ENCODE measurements at regions not wholly inside any gene's neighbourhood (a gene's known extent, or its start where the extent isn't known, plus 50 kb on each side); places are given as distances from the start of the nearest gene placed in this dataset.

DNA sequence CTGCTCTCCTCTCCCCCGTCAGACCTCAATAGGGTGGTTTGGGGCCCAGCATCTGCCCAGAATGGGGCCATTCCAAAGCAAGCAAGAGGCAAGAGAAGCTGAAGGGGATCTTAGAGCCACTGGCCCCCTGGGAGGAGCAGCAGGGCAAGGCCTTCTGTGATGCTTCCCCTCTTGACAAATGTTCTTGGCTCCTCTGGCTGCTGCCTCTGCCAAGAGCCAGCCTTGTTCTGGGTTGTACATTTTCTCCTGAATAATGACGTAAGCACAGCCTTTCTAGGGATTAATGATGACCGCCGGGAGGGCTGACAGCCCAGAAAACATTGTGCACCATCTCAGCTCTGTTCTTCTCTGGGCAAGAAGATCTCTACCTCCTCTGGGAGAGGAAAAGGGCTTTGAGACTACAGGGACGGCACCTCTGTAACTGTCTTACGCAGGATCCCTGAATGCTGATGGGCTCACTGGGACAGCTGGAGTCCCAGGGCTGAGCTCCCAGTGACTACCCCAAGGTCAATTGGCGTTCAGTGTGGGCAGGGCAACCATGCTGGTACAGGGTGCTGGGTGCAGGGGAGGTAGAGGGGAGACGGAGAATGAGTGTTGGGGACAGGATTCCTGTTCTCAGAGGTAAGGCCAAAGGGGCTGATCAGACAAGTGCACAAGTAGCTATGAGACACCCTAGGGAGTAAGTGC lies 253.3 kb downstream of the FAM43A start:
- no peaks in the 10 kb centered on the region for H3K4me1 ChIP-seq
- H3K9me3 ChIP-seq, result no peaks in the 10 kb centered on the region
- DNase-seq (ENCODE audit: low spot score in 2 of 2), result no peak
- H3K36me3 ChIP-seq, result no peaks in the 10 kb centered on the region
- H3K27me3 ChIP-seq, result no peaks in the 10 kb centered on the region
- TF ChIP-seq, protein P1, sequence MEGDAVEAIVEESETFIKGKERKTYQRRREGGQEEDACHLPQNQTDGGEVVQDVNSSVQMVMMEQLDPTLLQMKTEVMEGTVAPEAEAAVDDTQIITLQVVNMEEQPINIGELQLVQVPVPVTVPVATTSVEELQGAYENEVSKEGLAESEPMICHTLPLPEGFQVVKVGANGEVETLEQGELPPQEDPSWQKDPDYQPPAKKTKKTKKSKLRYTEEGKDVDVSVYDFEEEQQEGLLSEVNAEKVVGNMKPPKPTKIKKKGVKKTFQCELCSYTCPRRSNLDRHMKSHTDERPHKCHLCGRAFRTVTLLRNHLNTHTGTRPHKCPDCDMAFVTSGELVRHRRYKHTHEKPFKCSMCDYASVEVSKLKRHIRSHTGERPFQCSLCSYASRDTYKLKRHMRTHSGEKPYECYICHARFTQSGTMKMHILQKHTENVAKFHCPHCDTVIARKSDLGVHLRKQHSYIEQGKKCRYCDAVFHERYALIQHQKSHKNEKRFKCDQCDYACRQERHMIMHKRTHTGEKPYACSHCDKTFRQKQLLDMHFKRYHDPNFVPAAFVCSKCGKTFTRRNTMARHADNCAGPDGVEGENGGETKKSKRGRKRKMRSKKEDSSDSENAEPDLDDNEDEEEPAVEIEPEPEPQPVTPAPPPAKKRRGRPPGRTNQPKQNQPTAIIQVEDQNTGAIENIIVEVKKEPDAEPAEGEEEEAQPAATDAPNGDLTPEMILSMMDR (IDR thresholded peaks at IDR 0.05), result no peak
- no peak overlapping the region for H3K27ac ChIP-seq
- no peak overlapping the region for H3K4me3 ChIP-seq
- intact Hi-C loops (cut with DNase I), result no loop called here

DNA sequence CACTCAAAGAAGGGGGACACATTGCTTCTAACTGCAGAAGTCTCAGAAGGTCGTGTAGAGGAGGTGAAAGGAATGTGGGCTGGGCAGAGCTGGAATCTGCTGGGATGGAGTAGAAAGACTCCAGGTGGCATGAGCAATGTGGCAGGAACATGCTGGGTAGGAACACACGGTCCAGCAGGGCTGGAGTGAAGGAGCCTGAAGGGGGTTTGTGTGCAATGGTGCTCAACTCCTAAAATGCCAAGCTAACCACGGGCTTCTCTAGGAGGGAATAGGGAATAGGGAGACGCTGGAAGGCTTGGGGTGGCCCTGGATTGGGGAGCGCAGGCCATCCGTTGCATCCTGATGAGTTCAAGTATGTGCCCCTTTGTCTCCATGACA lies 253.8 kb downstream of the FAM43A start:
- Histone ChIP-seq H3K9me3 (no peaks in the 10 kb centered on the region), H3K4me3 (no peak overlapping the region), H3K4me1 (no peaks in the 10 kb centered on the region), H3K27me3 (no peaks in the 10 kb centered on the region), H3K27ac (no peak overlapping the region), H3K36me3 (no peaks in the 10 kb centered on the region)
- intact Hi-C loops (cut with DNase I), result no loop called here
- no peak for DNase-seq (ENCODE audit: low spot score in 2 of 2)
- TF ChIP-seq, protein P1 (IDR thresholded peaks at IDR 0.05), result no peak

DNA sequence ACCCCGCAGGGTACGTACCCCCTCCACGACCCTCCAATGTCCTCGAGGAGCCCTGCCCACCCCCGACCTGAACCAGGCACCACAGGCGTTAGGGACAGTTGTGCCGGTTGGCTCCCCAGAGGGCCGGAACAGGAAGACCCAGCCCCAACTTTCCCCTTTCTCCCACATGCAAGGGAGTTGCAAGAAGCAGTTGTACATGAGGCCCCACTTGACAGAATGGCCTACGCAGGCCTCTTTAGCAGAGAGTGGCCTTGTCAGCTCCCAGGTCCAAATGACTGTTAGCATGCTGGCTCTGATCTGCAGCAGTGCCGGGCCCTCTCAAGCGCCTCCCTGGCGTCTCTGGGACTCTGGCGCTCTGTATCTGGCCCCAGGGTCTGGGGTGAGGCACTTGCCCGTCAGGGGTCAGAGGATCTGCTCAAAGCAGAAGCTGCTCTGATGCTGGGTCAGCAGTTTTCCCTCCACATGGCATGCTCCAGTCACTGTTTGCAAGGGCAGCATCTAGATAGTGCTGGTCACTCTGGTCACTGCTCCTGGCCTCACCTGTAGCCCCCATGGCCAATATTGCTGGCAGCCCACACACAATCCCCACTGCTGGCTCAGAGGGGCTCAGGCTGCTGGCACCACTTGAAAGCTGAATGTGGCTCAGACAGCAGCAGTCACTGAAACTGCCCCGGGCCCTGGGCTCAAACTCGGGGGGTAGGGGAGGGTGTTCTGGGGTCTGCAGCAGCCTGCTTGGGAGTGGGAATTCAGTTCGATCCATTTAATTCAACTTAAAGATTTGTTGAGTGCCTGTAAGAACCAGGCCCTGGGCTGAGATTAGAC lies 254.5 kb downstream of the FAM43A start:
- intact Hi-C loops (cut with DNase I), result no loop called here
- TF ChIP-seq, protein P1 (IDR thresholded peaks at IDR 0.05), result no peak
- no peak for DNase-seq (ENCODE audit: low spot score in 2 of 2)

DNA sequence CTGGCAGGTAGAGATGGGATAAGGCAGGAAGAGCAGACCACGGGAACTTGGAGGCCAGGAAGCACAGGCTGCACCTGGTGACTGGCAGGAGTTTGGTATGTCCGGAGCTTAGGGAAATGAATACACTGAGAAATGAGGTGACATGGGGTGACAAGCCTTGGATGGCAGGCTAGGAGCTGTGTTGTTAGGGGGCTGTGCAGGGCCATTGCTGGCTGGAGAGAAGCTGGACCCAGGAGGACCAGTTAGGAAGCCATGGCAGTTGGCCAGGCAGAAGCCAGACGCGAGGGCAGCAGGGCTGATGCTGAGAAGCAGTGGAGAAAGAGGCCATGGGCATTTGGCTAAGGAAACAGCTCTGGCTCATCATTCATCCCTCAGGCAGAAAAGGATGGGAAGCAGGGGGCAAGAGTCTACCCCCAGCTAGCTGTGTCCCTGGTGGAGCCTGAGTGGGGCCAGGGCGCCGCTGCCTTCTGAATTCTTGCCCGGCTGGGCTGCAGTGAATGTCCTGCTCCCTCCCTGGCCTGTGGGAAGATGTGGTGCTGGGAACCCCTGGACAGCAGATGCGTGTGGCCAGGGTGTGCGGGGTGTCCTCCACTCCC lies 255.8 kb downstream of the FAM43A start:
- intact Hi-C loops (cut with DNase I), result no loop called here
- no peaks in the 10 kb centered on the region for H3K27me3 ChIP-seq
- H3K9me3 ChIP-seq, result no peaks in the 10 kb centered on the region
- TF ChIP-seq, protein P1 (IDR thresholded peaks at IDR 0.05), result no peak
- no peak for DNase-seq (ENCODE audit: low spot score in 2 of 2)
- H3K4me3 ChIP-seq, result no peak overlapping the region
- no peak overlapping the region for H3K27ac ChIP-seq
- no peaks in the 10 kb centered on the region for H3K4me1 ChIP-seq
- no peaks in the 10 kb centered on the region for H3K36me3 ChIP-seq

More for the DNA sequence above, 254.5 kb downstream of the FAM43A start:
- Histone ChIP-seq H3K27ac (no peak overlapping the region), H3K36me3 (no peaks in the 10 kb centered on the region), H3K4me3 (no peak overlapping the region), H3K4me1 (no peaks in the 10 kb centered on the region), H3K9me3 (no peaks in the 10 kb centered on the region), H3K27me3 (no peaks in the 10 kb centered on the region)

DNA sequence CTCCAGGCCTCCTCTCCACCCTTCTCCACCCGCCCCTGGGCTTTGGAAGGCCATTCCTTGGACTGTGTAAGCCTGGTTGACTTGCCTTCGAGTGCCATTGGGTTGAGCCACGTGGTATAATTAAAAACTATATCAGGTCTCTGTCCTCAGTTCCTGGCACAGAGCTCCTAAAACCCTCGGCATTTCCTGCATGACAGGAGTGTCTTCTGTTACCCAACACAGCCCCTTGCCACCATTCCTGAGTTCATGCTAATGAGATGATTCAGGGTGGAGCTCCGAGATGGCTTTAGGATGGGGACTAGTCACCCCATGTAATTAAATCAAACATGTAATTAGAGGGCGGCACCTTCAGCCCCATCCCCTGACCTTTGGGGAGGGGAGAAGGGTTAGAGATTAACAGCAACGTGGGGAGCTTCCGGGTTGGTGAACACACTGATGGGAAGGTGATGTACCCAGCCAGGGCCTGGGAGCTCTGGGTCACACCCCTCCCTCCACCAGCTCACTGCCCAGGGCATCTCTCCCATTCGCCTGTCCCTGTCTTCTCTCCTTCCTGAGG lies 256.4 kb downstream of the FAM43A start:
- Histone ChIP-seq H3K36me3 (no peaks in the 10 kb centered on the region), H3K9me3 (no peaks in the 10 kb centered on the region), H3K4me3 (no peak overlapping the region), H3K4me1 (no peaks in the 10 kb centered on the region), H3K27me3 (no peaks in the 10 kb centered on the region), H3K27ac (no peak overlapping the region)
- no peak for DNase-seq (ENCODE audit: low spot score in 2 of 2)
- intact Hi-C loops (cut with DNase I), result no loop called here
- TF ChIP-seq, protein P1 (IDR thresholded peaks at IDR 0.05), result no peak

Measured in ascending aorta (tissue), 2 donors.